ENCODE measurements at regions not wholly inside any gene's neighbourhood (a gene's known extent, or its start where the extent isn't known, plus 50 kb on each side); places are given as distances from the start of the nearest gene placed in this dataset.

GRCh38 chr13:63117710-63118109 is 1702.1 kb upstream of the PCDH20 start:
- Histone ChIP-seq H3K4me2 (no peak overlapping the region), H2AFZ (no peak overlapping the region), H3K79me2 (no peaks in the 10 kb centered on the region), H3K4me1 (ENCODE audit: insufficient read depth) (no peaks in the 10 kb centered on the region), H3K27me3 (no peaks in the 10 kb centered on the region), H3K27ac (no peak overlapping the region), H4K20me1 (ENCODE audit: insufficient read depth, poor library complexity, severe bottlenecking) (no peaks in the 10 kb centered on the region), H3K9me3 (ENCODE audit: low read depth) (no peaks in the 10 kb centered on the region), H3K36me3 (replicated peaks; ENCODE audit: insufficient read depth, low read depth) (no peaks in the 10 kb centered on the region), H3K9me2 (replicated peaks; ENCODE audit: insufficient read depth) (no peaks in the 10 kb centered on the region), H3K4me3 (no peak overlapping the region)
- TF ChIP-seq EZH2 (IDR thresholded peaks at IDR 0.05; ENCODE audit: borderline replicate concordance) (no peak), EZH2phosphoT487 (IDR thresholded peaks at IDR 0.05; ENCODE audit: low read depth, severe bottlenecking, unreplicated experiment) (no peak)
- TF ChIP-seq, protein P1, sequence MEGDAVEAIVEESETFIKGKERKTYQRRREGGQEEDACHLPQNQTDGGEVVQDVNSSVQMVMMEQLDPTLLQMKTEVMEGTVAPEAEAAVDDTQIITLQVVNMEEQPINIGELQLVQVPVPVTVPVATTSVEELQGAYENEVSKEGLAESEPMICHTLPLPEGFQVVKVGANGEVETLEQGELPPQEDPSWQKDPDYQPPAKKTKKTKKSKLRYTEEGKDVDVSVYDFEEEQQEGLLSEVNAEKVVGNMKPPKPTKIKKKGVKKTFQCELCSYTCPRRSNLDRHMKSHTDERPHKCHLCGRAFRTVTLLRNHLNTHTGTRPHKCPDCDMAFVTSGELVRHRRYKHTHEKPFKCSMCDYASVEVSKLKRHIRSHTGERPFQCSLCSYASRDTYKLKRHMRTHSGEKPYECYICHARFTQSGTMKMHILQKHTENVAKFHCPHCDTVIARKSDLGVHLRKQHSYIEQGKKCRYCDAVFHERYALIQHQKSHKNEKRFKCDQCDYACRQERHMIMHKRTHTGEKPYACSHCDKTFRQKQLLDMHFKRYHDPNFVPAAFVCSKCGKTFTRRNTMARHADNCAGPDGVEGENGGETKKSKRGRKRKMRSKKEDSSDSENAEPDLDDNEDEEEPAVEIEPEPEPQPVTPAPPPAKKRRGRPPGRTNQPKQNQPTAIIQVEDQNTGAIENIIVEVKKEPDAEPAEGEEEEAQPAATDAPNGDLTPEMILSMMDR (IDR thresholded peaks at IDR 0.05; ENCODE audit: poor library complexity), result no peak
- 97% methylated on average over 15 of the region's 15 CpGs for WGBS (ENCODE audit: low lambda C conversion rate, missing lambda C conversion rate)
- DNase-seq (ENCODE audit: low spot score), result no peak

DNA sequence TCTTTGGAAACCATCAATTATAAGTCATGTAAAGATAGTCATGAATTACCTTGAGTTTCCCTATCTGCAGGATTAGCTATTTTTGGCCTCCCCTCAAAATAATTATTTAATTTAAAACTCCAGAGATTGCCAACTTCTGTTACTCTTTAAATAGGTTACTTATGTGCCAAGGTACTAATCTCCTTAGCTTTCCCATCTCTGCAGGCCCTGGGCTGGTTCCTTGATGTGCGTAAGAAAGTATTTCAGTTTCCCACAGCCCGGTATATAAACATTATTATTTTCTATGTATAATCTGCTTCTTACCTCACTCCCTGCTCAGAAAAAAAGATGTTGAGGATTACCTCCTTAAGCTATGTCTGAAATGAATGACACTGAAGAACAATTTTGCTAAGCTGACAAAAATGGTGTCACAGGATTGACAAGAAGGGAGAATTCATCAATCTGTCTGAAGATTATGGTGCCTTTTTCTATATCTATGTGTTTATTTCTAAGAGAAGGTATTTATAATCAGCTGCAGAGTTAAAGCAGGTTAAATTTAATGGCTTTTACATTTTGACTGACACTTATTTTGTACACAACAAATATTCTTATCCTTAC is 1697.2 kb upstream of the PCDH20 start:
- TF ChIP-seq EZH2phosphoT487 (IDR thresholded peaks at IDR 0.05; ENCODE audit: low read depth, severe bottlenecking, unreplicated experiment), result no peak
- TF ChIP-seq, protein P1 (IDR thresholded peaks at IDR 0.05; ENCODE audit: poor library complexity), result no peak
- no peak for TF ChIP-seq EZH2 (IDR thresholded peaks at IDR 0.05; ENCODE audit: borderline replicate concordance)
- 94% methylated on average over 2 of the region's 2 CpGs for WGBS (ENCODE audit: low lambda C conversion rate, missing lambda C conversion rate)
- H3K4me3 ChIP-seq, result no peak overlapping the region

GRCh38 chr13:63110466-63110865 is 1694.8 kb upstream of the PCDH20 start:
- Histone ChIP-seq H3K4me2 (no peak overlapping the region), H3K4me1 (ENCODE audit: insufficient read depth) (no peaks in the 10 kb centered on the region), H3K36me3 (replicated peaks; ENCODE audit: insufficient read depth, low read depth) (no peaks in the 10 kb centered on the region), H3K27ac (no peak overlapping the region), H3K79me2 (no peaks in the 10 kb centered on the region), H3K27me3 (no peaks in the 10 kb centered on the region), H4K20me1 (ENCODE audit: insufficient read depth, poor library complexity, severe bottlenecking) (no peaks in the 10 kb centered on the region), H3K4me3 (no peak overlapping the region), H3K9me3 (ENCODE audit: low read depth) (no peaks in the 10 kb centered on the region), H3K9me2 (replicated peaks; ENCODE audit: insufficient read depth) (no peaks in the 10 kb centered on the region), H2AFZ (no peak overlapping the region)
- no peak for TF ChIP-seq EZH2phosphoT487 (IDR thresholded peaks at IDR 0.05; ENCODE audit: low read depth, severe bottlenecking, unreplicated experiment)
- TF ChIP-seq, protein P1 (IDR thresholded peaks at IDR 0.05; ENCODE audit: poor library complexity), result no peak
- no peak for TF ChIP-seq EZH2 (IDR thresholded peaks at IDR 0.05; ENCODE audit: borderline replicate concordance)
- DNase-seq (ENCODE audit: low spot score), result no peak
- WGBS (ENCODE audit: low lambda C conversion rate, missing lambda C conversion rate), result 33% methylated on average over 1 of the region's 1 CpG

More for the DNA sequence above, 1697.2 kb upstream of the PCDH20 start:
- Histone ChIP-seq H3K9me2 (replicated peaks; ENCODE audit: insufficient read depth) (no peaks in the 10 kb centered on the region), H3K4me1 (ENCODE audit: insufficient read depth) (no peaks in the 10 kb centered on the region), H3K4me2 (no peak overlapping the region), H4K20me1 (ENCODE audit: insufficient read depth, poor library complexity, severe bottlenecking) (no peaks in the 10 kb centered on the region), H3K79me2 (no peaks in the 10 kb centered on the region), H3K36me3 (replicated peaks; ENCODE audit: insufficient read depth, low read depth) (no peaks in the 10 kb centered on the region), H3K9me3 (ENCODE audit: low read depth) (no peaks in the 10 kb centered on the region), H3K27ac (no peak overlapping the region), H3K27me3 (no peaks in the 10 kb centered on the region), H2AFZ (no peak overlapping the region)
- DNase-seq (ENCODE audit: low spot score), result no peak

Measured in hepatocyte (in vitro differentiated cells).